SK-N-SH (cell line): ENCODE measurements at regions not wholly inside any gene's neighbourhood (a gene's known extent, or its start where the extent isn't known, plus 50 kb on each side); places are given as distances from the start of the nearest gene placed in this dataset.
"Not testable (repeated sequence)": the region's sequence is repeated elsewhere in the genome, so short reads cannot be mapped to it uniquely, and the experiment has no call there.

Experiments
- CTCF ChIA-PET: fragments of 300-600, 350-600 bp; formaldehyde crosslinking; extraction: SDS; loops from one replicate; lab custom pipeline; 2021; lab: Yijun Ruan, JAX
- POLR2A ChIA-PET: fragments of 350-600 bp; sonication (Branson Sonifier 250); formaldehyde crosslinking; extraction: SDS; loops from one replicate; lab custom pipeline; 2020; ENCODE audit warnings: antibody characterized with exemption, inconsistent platforms; lab: Yijun Ruan, JAX
- DNase-seq: peaks from one replicate; pipeline ENCODE4 v3.0.0; 2012
- H2AFZ ChIP-seq: fragments of 200-600 bp; sonication (generic); 2 replicates; pipeline ENCODE4 v1.8.1; 2016; ENCODE audit warnings: antibody characterized with exemption, mild to moderate bottlenecking, low read depth
- H3F3A ChIP-seq: fragments of 200-600 bp; sonication (generic); replicated peaks from 2 replicates; pipeline ENCODE3; 2016; ENCODE audit warnings: antibody characterized with exemption, mild to moderate bottlenecking; ENCODE audit not compliant: insufficient read depth
- H3K27ac ChIP-seq, 2 experiments: fragments of 200-500 bp in 1 of 2; fragments of 200-600 bp in 1 of 2; sonication (Bioruptor generic) in 1 of 2; sonication (generic), shearing (Covaris generic) in 1 of 2; 2 replicates each; pipeline versions ENCODE4 v1.5.1 to v1.6.1; 2014 to 2016; ENCODE audit warnings: low read depth in 2 of 2, inconsistent platforms in 1 of 2, low read length in 1 of 2, mild to moderate bottlenecking in 1 of 2, mixed read lengths in 1 of 2
- H3K27me3 ChIP-seq: fragments of 200-600 bp; sonication (generic), shearing (Covaris generic); 2 replicates; pipeline ENCODE4 v1.6.1; 2016; ENCODE audit warnings: mixed run types; ENCODE audit not compliant: insufficient read depth
- H3K36me3 ChIP-seq, 2 experiments: fragments of 200-500 bp in 1 of 2; fragments of 200-600 bp in 1 of 2; sonication (Bioruptor generic) in 1 of 2; sonication (generic) in 1 of 2; replicated peaks in 1 of 2; 2 replicates each; pipeline versions ENCODE3 to v1.5.1; 2014 to 2016; ENCODE audit warnings: low read length in 1 of 2, mild to moderate bottlenecking in 1 of 2; ENCODE audit not compliant: insufficient read depth in 2 of 2, control insufficient read depth in 1 of 2
- H3K4me1 ChIP-seq, 2 experiments: fragments of 200-500 bp in 1 of 2; fragments of 200-600 bp in 1 of 2; sonication (Bioruptor generic) in 1 of 2; sonication (generic), shearing (Covaris generic) in 1 of 2; 2 replicates each; pipeline versions ENCODE4 v1.5.1 to v1.6.1; 2014 to 2016; ENCODE audit warnings: low read depth in 1 of 2, low read length in 1 of 2, mixed run types in 1 of 2; ENCODE audit not compliant: insufficient read depth in 2 of 2, control insufficient read depth in 1 of 2
- H3K4me2 ChIP-seq: fragments of 200-600 bp; sonication (generic), shearing (Covaris generic); 2 replicates; pipeline ENCODE4 v1.6.1; 2017; ENCODE audit warnings: mixed run types
- H3K4me3 ChIP-seq, 2 experiments: fragments of 200-500 bp in 1 of 2; fragments of 200-600 bp in 1 of 2; sonication (Bioruptor generic) in 1 of 2; sonication (generic), shearing (Covaris generic) in 1 of 2; 2 replicates each; pipeline versions ENCODE4 v1.5.1 to v1.8.1; 2014 to 2016; ENCODE audit warnings: low read depth in 2 of 2, inconsistent platforms in 1 of 2, low read length in 1 of 2, mild to moderate bottlenecking in 1 of 2, mixed read lengths in 1 of 2, moderate library complexity in 1 of 2
- H3K79me2 ChIP-seq: fragments of 200-600 bp; sonication (generic); 2 replicates; pipeline ENCODE4 v1.8.1; 2017; ENCODE audit warnings: mild to moderate bottlenecking; ENCODE audit not compliant: insufficient read depth
- H3K9ac ChIP-seq: fragments of 200-600 bp; sonication (generic); 2 replicates; pipeline ENCODE4 v1.6.1; 2017; ENCODE audit warnings: mixed run types
- H3K9me2 ChIP-seq: fragments of 200-600 bp; sonication (generic); 2 replicates; pipeline ENCODE4 v1.6.1; 2017; ENCODE audit warnings: mixed run types
- H3K9me3 ChIP-seq: fragments of 200-600 bp; sonication (generic); 2 replicates; pipeline ENCODE4 v1.6.1; 2017; ENCODE audit warnings: mixed run types, mild to moderate bottlenecking, moderate library complexity
- H4K20me1 ChIP-seq: fragments of 200-600 bp; sonication (generic); 2 replicates; pipeline ENCODE4 v1.6.1; 2017; ENCODE audit warnings: mild to moderate bottlenecking, mixed run types; ENCODE audit not compliant: insufficient read depth
- WGBS: methylation state at CpG from one replicate; pipeline ENCODE4 v1.1.6; 2017; ENCODE audit warnings: low lambda C conversion rate; 5-methylcytosine and 5-hydroxymethylcytosine counted together
- small RNA-seq, 7 experiments: library from RNA; depleted of rRNA; stranded (forward); fragments of <200 nt; gene quantifications; one replicate each; pipeline ENCODE3, GENCODE V24; 2012

- H3K9me3 ChIP-seq, H3K4me1 ChIP-seq, H3K27me3 ChIP-seq, H3K9ac ChIP-seq, DNase-seq, H4K20me1 ChIP-seq, POLR2A ChIA-PET, H3K79me2 ChIP-seq, H3K27ac ChIP-seq, H3K9me2 ChIP-seq, H3K4me3 ChIP-seq, H2AFZ ChIP-seq, CTCF ChIA-PET, H3K4me2 ChIP-seq, H3K36me3 ChIP-seq, H3F3A ChIP-seq: not testable (repeated sequence)
- WGBS = 43% methylated on average over 1 of the region's 2 CpGs
These were observed 592.8 kb downstream of the CWH43 start for GRCh38 chr4:49578899-49579298.

GRCh38 chr4:49580166-49580565 lies 594.1 kb downstream of the CWH43 start:
- H3K4me1 ChIP-seq, H2AFZ ChIP-seq, H3K79me2 ChIP-seq, H3F3A ChIP-seq, DNase-seq, POLR2A ChIA-PET, H3K9ac ChIP-seq, H3K9me3 ChIP-seq, H3K27me3 ChIP-seq, H4K20me1 ChIP-seq, H3K9me2 ChIP-seq, H3K4me3 ChIP-seq, H3K36me3 ChIP-seq, CTCF ChIA-PET, H3K4me2 ChIP-seq, H3K27ac ChIP-seq: not testable (repeated sequence)
- 47% methylated on average over 5 of the region's 8 CpGs for WGBS

GRCh38 chr4:49588401-49588800 lies 602.3 kb downstream of the CWH43 start:
- H3K9me3 ChIP-seq, H4K20me1 ChIP-seq, H3K9me2 ChIP-seq, H3K4me1 ChIP-seq, H3F3A ChIP-seq, H3K27ac ChIP-seq, POLR2A ChIA-PET, H3K4me3 ChIP-seq, CTCF ChIA-PET, H3K4me2 ChIP-seq, H3K9ac ChIP-seq, H2AFZ ChIP-seq, DNase-seq, H3K36me3 ChIP-seq, H3K79me2 ChIP-seq, H3K27me3 ChIP-seq: not testable (repeated sequence)
- 4% methylated on average over 4 of the region's 7 CpGs for WGBS

- not testable (repeated sequence) for H3K36me3 ChIP-seq, H3K4me2 ChIP-seq
- WGBS = 2% methylated on average over 8 of the region's 12 CpGs
These were observed 632.4 kb downstream of the CWH43 start for GRCh38 chr4:49618436-49618835.

GRCh38 chr4:49626478-49626877 lies 640.4 kb downstream of the CWH43 start:
- H3K9me2 ChIP-seq, H3K4me3 ChIP-seq, H3K79me2 ChIP-seq, H3K9me3 ChIP-seq, H3K4me1 ChIP-seq, CTCF ChIA-PET, H4K20me1 ChIP-seq, H3K9ac ChIP-seq, H3K4me2 ChIP-seq, POLR2A ChIA-PET, H3F3A ChIP-seq, H3K27me3 ChIP-seq, H2AFZ ChIP-seq, H3K27ac ChIP-seq, H3K36me3 ChIP-seq, DNase-seq: not testable (repeated sequence)
- 18% methylated on average over 8 of the region's 12 CpGs for WGBS

More at GRCh38 chr4:49618436-49618835, 632.4 kb downstream of the CWH43 start:
- H3K4me1 ChIP-seq, POLR2A ChIA-PET, H4K20me1 ChIP-seq, H3K9ac ChIP-seq, H3K27ac ChIP-seq, H3K9me3 ChIP-seq, H2AFZ ChIP-seq, H3F3A ChIP-seq, H3K9me2 ChIP-seq, H3K4me3 ChIP-seq, CTCF ChIA-PET, H3K79me2 ChIP-seq, DNase-seq, H3K27me3 ChIP-seq: not testable (repeated sequence)

Small RNA genes lying in the stretch of these regions (small RNA-seq; reads per million reads assigned to genes)
- 0 reads per million in 7 experiments for gene AC119751.2
- 0 to 0.66 (median 0) reads per million in 7 experiments for gene AC119751.6
- 0 reads per million in 7 experiments for gene AC119751.7
- gene AC119751.8 = 0 reads per million in 7 experiments
